ENCODE measurements at regions not wholly inside any gene's neighbourhood (a gene's known extent, or its start where the extent isn't known, plus 50 kb on each side); places are given as distances from the start of the nearest gene placed in this dataset.

GRCh38 chr12:4046495-4046840, 173.3 kb upstream of the PARP11 start:
- no peak for TF ChIP-seq CTCF (IDR thresholded peaks at IDR 0.05)
- H3K4me3 ChIP-seq, result no peak overlapping the region
- DNase-seq (no peak), ATAC-seq (no peak)
- H3K4me1 ChIP-seq, result no peaks in the 10 kb centered on the region
- intact Hi-C loops (cut with DNase I), result no loop called here
- no peak overlapping the region for H3K27ac ChIP-seq
- no peaks in the 10 kb centered on the region for H3K27me3 ChIP-seq (ENCODE audit: low read depth)
- H3K36me3 ChIP-seq, result no peaks in the 10 kb centered on the region
- H3K9me3 ChIP-seq, result no peaks in the 10 kb centered on the region

GRCh38 chr12:4045786-4046494, 172.7 kb upstream of the PARP11 start:
- H3K36me3 ChIP-seq, result no peaks in the 10 kb centered on the region
- DNase-seq (no peak), ATAC-seq (no peak)
- no peak overlapping the region for H3K27ac ChIP-seq
- H3K4me3 ChIP-seq, result no peak overlapping the region
- H3K27me3 ChIP-seq (ENCODE audit: low read depth), result no peaks in the 10 kb centered on the region
- no peak for TF ChIP-seq CTCF (IDR thresholded peaks at IDR 0.05)
- no peaks in the 10 kb centered on the region for H3K4me1 ChIP-seq
- no peaks in the 10 kb centered on the region for H3K9me3 ChIP-seq
- intact Hi-C loops (cut with DNase I), result no loop called here

DNA sequence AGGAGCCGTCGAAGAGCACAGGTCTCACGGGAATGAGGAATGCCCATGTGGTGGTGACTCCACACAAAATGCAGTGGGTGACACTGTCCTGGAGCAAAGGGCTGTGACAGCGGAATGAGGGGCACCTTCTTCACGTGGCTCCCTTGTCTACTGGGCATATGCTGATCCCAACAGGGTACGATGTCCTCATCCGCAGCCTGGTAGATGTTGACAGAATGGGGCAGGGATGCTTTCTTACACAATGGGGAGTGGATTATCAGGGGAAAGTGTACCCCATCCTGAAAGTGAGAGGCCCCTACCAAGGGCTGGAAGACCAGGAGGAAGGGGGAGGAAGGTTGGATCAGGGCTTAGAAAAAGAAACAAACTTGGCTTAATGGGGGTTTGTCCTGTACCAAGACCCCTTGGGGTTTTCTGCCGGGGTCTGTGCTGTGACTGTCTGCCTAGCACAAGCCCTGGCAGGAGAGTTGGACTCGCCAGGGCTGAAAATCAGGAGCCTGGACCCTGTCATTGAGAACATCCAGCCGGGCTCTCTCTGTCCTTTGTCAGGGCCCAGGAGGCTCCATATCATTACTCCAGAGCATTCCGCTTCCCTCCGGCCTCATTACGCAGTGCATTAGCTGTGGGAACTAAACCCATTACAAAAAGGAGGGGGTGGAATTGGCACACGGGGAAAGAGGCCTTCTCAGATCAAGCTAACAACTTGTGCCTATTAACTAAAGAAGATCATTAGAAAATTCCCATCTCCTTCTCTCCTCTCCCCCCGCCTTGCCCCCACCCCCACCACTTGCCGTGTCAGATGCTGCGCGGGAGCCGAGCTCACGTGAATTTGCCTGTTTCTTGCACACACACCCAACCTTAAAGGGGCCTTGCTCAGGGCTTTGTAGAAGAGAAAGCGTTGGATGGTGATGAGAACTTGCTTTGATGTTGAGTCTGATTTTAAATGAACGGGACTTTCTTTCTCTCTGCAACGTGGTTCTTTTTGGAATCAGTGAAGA, 171.8 kb upstream of the PARP11 start:
- no peaks in the 10 kb centered on the region for H3K36me3 ChIP-seq
- intact Hi-C loops (cut with DNase I), result no loop called here
- H3K9me3 ChIP-seq, result no peaks in the 10 kb centered on the region
- H3K4me1 ChIP-seq, result no peaks in the 10 kb centered on the region
- H3K27me3 ChIP-seq (ENCODE audit: low read depth), result no peaks in the 10 kb centered on the region
- H3K4me3 ChIP-seq, result no peak overlapping the region
- DNase-seq (no peak), ATAC-seq (no peak)
- no peak for TF ChIP-seq CTCF (IDR thresholded peaks at IDR 0.05)
- no peak overlapping the region for H3K27ac ChIP-seq

DNA sequence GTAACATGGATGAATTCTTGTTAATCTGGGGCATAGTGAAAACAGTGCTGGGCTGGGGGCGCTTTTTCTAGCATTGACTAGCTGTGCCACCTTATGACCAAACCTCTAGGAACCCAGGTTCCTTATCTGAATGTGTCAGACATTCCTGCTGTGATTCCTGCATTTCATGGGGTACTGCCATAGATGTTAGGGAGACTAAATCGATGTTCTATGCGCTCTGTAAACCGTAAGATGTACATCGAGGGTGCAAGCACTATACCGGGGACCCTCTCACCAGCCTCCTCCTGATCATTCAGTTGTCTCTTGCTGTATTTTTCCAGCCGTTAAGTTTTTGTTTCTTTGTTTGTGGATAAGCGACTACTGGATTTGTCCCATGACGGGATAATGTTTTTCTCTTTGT, 170.9 kb upstream of the PARP11 start:
- H3K4me1 ChIP-seq, result no peaks in the 10 kb centered on the region
- TF ChIP-seq CTCF (IDR thresholded peaks at IDR 0.05), result no peak
- ATAC-seq (no peak), DNase-seq (no peak)
- no peak overlapping the region for H3K4me3 ChIP-seq
- H3K27me3 ChIP-seq (ENCODE audit: low read depth), result no peaks in the 10 kb centered on the region
- no peak overlapping the region for H3K27ac ChIP-seq
- H3K36me3 ChIP-seq, result no peaks in the 10 kb centered on the region
- no peaks in the 10 kb centered on the region for H3K9me3 ChIP-seq
- intact Hi-C loops (cut with DNase I), result no loop called here

DNA sequence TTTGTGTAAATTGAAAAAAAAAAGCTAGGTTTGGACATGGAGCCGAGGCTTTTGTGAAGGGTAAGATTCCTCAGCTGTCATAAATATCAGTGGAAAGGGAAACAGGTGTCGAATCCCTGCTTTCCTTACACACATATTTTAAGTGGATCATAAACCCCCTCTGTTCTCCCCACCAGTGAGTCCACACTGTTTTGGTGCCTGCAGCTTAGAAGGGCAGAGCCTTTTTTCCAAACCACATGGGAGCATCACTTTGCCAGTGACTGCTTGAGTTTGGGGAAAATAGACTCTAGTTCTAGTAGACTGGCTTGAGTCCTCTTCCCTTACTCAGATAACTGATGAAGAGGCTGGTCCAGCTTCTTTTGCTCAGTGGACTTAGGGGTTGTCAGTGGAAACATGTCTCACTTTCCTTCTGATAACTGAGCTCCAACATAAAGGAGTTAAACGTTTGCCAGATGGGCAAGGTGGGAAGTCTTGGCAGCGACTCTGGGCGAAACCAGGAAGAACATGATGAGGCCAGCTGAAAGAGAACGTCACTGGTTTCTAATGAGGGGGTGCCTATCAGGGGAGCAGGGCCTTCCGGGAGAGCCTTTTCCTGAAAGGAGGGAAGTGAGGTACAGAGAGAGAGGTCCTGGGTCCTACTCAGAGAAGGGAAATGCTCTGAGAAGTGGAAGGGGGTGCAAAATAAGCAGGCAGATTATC, 168.1 kb upstream of the PARP11 start:
- ATAC-seq (no peak), DNase-seq (no peak)
- no peak overlapping the region for H3K27ac ChIP-seq
- H3K27me3 ChIP-seq (ENCODE audit: low read depth), result no peaks in the 10 kb centered on the region
- H3K9me3 ChIP-seq, result no peaks in the 10 kb centered on the region
- TF ChIP-seq CTCF (IDR thresholded peaks at IDR 0.05), result no peak
- intact Hi-C loops (cut with DNase I), result no loop called here
- peaks cover 5% of the 10 kb centered on the region for H3K4me1 ChIP-seq
- no peaks in the 10 kb centered on the region for H3K36me3 ChIP-seq
- H3K4me3 ChIP-seq, result no peak overlapping the region
